ENCODE measurements at regions not wholly inside any gene's neighbourhood (a gene's known extent, or its start where the extent isn't known, plus 50 kb on each side); places are given as distances from the start of the nearest gene placed in this dataset.
"Not testable (repeated sequence)": the region's sequence is repeated elsewhere in the genome, so short reads cannot be mapped to it uniquely, and the experiment has no call there.

DNA sequence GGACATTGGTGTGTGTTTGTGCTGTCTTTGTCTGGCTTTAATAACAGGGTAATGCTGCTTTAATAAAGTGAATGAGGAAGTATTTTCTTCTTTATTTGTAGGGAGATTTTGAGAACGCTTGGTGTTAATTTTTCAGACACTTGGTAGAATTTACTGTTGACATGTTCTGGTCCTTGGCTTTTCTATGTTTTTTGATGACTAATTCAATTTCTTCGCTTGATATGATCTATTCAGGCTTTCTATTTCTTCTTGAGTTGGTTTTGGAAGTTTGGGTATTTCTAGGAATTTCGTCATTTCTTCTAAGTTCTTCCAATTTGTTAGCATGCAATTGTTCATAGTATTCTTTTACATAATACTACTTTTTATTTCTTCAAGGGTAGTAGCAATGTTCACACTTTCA is 167.8 kb downstream of the TTC6 start:
- no peaks in the 10 kb centered on the region for H3K4me1 Mint-ChIP-seq (ENCODE audit: unreplicated experiment)
- H3K36me3 Mint-ChIP-seq = no peaks in the 10 kb centered on the region
- DNase-seq (ENCODE audit: extremely low spot score, unreplicated experiment) = no peak
- H3K4me3 Mint-ChIP-seq = no peak overlapping the region
- TF ChIP-seq, protein P1, sequence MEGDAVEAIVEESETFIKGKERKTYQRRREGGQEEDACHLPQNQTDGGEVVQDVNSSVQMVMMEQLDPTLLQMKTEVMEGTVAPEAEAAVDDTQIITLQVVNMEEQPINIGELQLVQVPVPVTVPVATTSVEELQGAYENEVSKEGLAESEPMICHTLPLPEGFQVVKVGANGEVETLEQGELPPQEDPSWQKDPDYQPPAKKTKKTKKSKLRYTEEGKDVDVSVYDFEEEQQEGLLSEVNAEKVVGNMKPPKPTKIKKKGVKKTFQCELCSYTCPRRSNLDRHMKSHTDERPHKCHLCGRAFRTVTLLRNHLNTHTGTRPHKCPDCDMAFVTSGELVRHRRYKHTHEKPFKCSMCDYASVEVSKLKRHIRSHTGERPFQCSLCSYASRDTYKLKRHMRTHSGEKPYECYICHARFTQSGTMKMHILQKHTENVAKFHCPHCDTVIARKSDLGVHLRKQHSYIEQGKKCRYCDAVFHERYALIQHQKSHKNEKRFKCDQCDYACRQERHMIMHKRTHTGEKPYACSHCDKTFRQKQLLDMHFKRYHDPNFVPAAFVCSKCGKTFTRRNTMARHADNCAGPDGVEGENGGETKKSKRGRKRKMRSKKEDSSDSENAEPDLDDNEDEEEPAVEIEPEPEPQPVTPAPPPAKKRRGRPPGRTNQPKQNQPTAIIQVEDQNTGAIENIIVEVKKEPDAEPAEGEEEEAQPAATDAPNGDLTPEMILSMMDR (conservative IDR thresholded peaks at IDR 0.05) = no peak
- H3K27ac Mint-ChIP-seq = no peak overlapping the region
- H3K9me3 Mint-ChIP-seq = peaks cover 5% of the 10 kb centered on the region
- no peaks in the 10 kb centered on the region for H3K27me3 Mint-ChIP-seq

DNA sequence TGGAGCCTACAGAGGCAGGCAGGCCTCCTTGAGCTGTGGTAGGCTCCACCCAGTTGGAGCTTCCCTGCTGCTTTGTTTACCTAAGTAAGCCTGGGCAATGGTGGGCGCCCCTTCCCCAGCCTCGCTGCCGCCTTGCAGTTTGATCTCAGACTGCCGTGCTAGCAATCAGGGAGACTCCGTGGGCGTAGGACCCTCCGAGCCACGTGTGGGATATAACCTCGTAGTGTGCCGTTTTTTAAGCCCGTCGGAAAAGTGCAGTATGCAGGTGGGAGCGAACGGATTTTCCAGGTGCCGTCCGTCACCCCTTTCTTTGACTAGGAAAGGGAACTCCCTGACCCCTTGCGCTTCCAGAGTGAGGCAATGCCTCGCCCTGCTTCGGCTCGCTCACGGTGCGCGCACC is 176.9 kb downstream of the TTC6 start:
- not testable (repeated sequence) for H3K36me3 Mint-ChIP-seq; H3K27ac Mint-ChIP-seq; DNase-seq (ENCODE audit: extremely low spot score, unreplicated experiment); H3K4me3 Mint-ChIP-seq; H3K9me3 Mint-ChIP-seq; H3K27me3 Mint-ChIP-seq; H3K4me1 Mint-ChIP-seq (ENCODE audit: unreplicated experiment)

DNA sequence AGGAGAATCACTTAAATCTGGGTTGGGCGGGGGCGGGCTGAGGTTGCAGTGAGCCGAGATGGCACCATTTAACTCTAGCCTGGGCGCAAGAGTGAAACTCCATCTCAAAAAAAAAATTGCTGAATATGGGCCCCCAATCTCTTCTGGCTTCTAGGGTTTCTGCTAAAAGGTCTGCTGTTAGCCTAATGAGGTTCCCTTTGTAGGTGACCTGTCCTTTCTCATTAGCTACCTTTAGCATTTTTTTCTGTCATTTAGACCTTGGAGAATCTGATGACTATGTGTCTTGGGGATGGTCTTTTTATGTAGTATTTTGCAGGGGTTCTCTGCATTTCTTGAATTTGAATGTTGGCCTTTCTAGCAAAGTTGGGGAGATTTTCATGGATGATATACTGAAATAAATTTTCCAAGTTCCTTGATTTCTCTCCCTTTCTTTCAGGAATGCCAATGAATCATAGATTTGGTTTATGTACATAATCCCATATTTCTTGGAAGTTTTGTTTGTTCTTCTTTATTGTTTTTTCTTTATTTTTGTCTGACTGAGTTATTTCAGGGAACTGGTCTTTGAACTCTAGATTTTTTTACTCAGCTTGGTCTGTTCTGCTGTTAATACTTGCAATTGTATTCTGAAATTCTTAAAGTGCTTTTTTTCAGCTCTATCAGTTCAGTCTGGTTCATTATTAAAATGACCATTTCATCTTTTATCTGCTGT is 181.5 kb downstream of the TTC6 start:
- no peaks in the 10 kb centered on the region for H3K9me3 Mint-ChIP-seq

DNA sequence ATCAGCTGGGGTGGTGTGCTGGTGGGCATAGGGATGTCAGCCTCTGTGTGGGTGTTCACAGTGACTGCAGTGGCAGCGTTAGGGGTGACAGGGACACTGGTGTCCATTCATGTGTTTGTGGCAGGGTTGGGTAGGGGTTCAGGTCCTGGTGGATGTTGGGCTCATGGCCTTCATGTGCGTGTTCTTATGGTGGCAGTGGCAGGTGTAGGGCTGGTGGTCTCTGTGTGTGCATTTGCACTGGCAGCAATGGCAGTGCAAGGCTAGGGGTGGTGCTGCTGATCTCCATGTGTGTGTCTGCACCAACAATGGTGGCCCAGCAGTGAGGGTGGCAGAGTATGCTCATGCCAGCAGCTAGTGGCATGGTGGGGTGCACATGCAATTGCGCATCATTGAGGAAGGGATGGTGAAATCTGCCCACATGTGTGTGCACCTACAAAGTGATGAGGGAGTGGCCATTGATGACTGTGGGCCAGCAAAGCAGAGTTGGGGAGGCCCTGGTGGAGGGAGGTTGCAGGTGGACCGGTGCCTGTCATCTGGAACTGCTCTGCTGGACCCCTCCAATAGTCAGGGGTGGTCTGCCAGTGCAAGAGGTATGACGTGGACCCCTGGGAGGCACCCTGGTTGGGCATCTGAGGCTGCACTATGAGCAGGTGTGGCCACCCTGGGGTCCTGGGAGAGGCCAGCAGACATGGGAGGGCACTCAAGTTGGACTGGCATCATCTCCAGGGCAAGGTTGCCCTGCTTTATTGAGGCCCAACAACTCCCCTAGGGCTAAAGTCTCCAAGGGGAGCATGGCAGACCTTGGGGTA is 182.9 kb downstream of the TTC6 start:
- Mint-ChIP-seq H3K27me3 (no peaks in the 10 kb centered on the region), H3K4me1 (ENCODE audit: unreplicated experiment) (no peaks in the 10 kb centered on the region), H3K4me3 (no peak overlapping the region), H3K27ac (no peak overlapping the region), H3K36me3 (no peaks in the 10 kb centered on the region), H3K9me3 (no peaks in the 10 kb centered on the region)
- TF ChIP-seq, protein P1 (conservative IDR thresholded peaks at IDR 0.05) = no peak
- DNase-seq (ENCODE audit: extremely low spot score, unreplicated experiment) = no peak

More for the DNA sequence above, 181.5 kb downstream of the TTC6 start:
- no peaks in the 10 kb centered on the region for H3K4me1 Mint-ChIP-seq (ENCODE audit: unreplicated experiment)
- no peaks in the 10 kb centered on the region for H3K36me3 Mint-ChIP-seq
- H3K27me3 Mint-ChIP-seq = no peaks in the 10 kb centered on the region
- no peak overlapping the region for H3K4me3 Mint-ChIP-seq
- DNase-seq (ENCODE audit: extremely low spot score, unreplicated experiment) = no peak
- TF ChIP-seq, protein P1 (conservative IDR thresholded peaks at IDR 0.05) = no peak
- H3K27ac Mint-ChIP-seq = no peak overlapping the region

DNA sequence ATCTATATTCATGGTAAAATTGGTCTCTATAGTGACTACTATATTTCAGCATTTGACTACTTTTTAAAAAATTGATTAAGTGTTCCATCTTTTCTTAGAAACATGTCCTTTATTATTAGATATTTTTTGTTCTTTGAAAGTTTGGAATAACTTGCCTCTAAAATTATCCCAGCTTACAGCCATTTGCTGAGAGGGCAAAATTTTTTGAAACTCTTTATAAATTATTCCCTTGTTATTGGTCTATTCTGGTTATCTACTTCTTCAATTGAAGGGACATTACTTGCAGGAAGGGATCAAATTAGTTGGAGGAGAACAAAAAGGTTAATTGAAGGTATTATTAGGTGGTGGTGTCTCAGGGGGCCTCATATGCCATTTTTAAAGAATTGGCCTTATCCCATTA is 184.1 kb downstream of the TTC6 start:
- Mint-ChIP-seq H3K27me3 (no peaks in the 10 kb centered on the region), H3K27ac (no peak overlapping the region), H3K9me3 (no peaks in the 10 kb centered on the region), H3K4me3 (no peak overlapping the region), H3K36me3 (no peaks in the 10 kb centered on the region), H3K4me1 (ENCODE audit: unreplicated experiment) (no peaks in the 10 kb centered on the region)
- TF ChIP-seq, protein P1 (conservative IDR thresholded peaks at IDR 0.05) = no peak
- DNase-seq (ENCODE audit: extremely low spot score, unreplicated experiment) = no peak

DNA sequence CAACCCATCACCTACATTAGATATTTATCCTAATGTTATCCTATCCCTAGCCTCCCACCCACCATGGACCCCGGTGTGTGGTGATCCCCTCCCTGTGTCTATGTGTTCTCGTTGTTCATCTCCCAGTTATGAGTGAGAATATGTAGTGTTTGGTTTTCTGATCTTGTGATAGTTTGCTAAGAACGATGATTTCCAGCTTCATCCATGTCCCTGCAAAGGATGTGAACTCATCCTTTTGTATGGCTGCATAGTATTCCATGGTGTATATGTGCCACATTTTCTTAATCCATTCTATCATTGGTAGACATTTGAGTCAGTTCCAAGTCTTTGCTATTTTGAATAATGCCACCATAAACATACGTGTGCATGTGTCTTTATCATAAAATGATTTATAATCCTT is 185.3 kb downstream of the TTC6 start:
- H3K27me3 Mint-ChIP-seq; H3K4me1 Mint-ChIP-seq (ENCODE audit: unreplicated experiment); H3K9me3 Mint-ChIP-seq; H3K4me3 Mint-ChIP-seq; DNase-seq (ENCODE audit: extremely low spot score, unreplicated experiment); H3K36me3 Mint-ChIP-seq; H3K27ac Mint-ChIP-seq: not testable (repeated sequence)

DNA sequence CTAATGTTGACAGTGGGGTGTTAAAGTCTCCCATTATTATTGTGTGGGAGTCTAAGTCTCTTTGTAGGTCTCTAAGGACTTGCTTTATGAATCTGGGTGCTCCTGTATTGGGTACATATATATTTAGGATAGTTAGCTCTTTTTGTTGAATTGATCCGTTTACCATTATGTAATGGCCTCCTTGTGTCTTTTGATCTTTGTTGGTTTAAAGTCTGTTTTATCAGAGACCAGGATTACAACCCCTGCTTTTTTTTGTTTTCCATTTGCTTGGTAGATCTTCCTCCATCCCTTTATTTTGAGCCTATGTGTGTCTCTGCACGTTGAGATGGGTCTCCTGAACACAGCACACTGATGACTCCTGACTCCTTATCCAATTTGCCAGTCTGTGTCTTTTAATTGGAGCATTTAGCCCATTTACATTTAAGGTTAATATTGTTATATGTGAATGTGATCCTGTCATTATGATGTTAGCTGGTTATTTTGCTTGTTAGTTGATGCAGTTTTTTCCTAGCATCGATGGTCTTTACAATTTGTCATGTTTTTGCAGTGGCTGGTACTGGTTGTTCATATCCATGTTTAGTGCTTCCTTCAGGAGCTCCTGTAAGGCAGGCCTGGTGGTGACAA is 188.9 kb downstream of the TTC6 start:
- not testable (repeated sequence) for H3K9me3 Mint-ChIP-seq; H3K36me3 Mint-ChIP-seq; H3K27ac Mint-ChIP-seq; H3K27me3 Mint-ChIP-seq; H3K4me3 Mint-ChIP-seq; H3K4me1 Mint-ChIP-seq (ENCODE audit: unreplicated experiment); DNase-seq (ENCODE audit: extremely low spot score, unreplicated experiment)

DNA sequence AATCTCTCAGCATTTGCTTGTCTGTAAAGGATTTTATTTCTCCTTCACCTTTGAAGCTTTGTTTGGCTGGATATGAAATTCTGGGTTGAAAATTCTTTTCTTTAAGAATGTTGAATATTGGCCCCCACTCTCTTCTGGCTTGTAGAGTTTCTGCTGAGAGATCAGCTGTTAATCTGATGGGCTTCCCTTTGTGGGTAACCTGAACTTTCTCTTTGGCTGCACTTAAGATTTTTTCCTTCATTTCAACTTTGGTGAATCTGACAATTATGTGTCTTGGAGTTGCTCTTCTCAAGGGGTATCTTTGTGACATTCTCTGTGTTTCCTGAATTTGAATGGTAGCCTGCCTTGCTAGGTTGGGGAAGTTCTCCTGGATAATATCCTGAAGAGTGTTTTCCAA is 189.4 kb downstream of the TTC6 start:
- not testable (repeated sequence) for H3K4me1 Mint-ChIP-seq (ENCODE audit: unreplicated experiment); H3K9me3 Mint-ChIP-seq; DNase-seq (ENCODE audit: extremely low spot score, unreplicated experiment); H3K27ac Mint-ChIP-seq; H3K36me3 Mint-ChIP-seq; H3K4me3 Mint-ChIP-seq; H3K27me3 Mint-ChIP-seq

DNA sequence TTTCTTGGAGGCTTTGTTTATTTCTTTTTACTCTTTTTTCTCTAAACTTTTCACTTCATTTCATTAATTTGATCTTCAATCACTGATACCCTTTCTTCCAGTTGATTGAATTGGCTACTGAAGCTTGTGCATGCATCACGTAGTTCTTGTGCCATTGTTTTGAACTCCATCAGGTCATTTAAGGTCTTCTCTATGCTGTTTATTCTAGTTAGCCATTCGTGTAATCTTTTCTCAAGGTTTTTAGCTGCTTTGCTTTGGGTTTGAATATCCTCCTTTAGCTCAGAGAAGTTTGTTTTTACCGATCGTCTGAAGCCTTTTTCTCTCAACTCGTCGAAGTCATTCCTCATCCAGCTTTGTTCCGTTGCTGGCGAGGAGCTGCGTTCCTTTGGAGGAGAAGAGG is 189.9 kb downstream of the TTC6 start:
- not testable (repeated sequence) for H3K27me3 Mint-ChIP-seq; H3K9me3 Mint-ChIP-seq; DNase-seq (ENCODE audit: extremely low spot score, unreplicated experiment); H3K27ac Mint-ChIP-seq; H3K4me3 Mint-ChIP-seq; H3K36me3 Mint-ChIP-seq; H3K4me1 Mint-ChIP-seq (ENCODE audit: unreplicated experiment)

All from type B pancreatic cell (in vitro differentiated cells).